ENCODE measurements at regions not wholly inside any gene's neighbourhood (a gene's known extent, or its start where the extent isn't known, plus 50 kb on each side); places are given as distances from the start of the nearest gene placed in this dataset.

DNA sequence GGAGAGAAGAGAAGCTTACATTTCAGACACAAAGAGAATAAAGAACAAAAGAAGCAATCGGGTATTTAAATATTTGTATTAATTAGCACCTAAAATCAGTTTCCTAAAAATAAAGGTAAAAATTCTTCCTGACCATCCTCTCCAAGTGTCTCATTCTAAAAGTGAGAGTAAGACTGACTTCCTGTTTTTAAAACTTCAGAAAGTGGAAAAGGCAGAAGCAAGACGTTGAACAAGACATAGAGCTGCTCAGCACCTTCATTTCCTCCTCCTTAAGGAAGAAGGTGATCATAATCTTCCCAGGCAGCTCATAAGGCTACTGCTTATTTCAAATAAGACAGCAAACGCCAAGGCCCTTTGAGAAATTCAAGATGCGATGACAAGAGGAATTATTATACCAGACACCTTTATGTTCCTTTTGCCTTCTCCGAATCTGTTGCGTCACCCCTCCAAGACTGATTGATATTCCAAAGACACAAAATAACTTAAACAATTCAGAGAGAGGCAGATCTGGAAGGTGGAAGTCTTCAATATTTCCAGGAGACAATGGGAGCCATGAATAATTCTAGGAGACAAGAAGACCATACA, 238.8 kb upstream of the TLE3 start:
- Histone ChIP-seq H3K36me3 (ENCODE audit: control insufficient read depth, low read length) (no peaks in the 10 kb centered on the region), H3F3A (ENCODE audit: control insufficient read depth, insufficient read depth) (no peaks in the 10 kb centered on the region), H3K27ac (ENCODE audit: low read depth, low read length) (no peak overlapping the region), H3K9me2 (replicated peaks; ENCODE audit: control insufficient read depth, low read length) (no peaks in the 10 kb centered on the region), H3K4me1 (ENCODE audit: control insufficient read depth, low read length) (peaks cover 12% of the 10 kb centered on the region), H3K4me3 (ENCODE audit: low read length) (no peak overlapping the region), H3K79me2 (ENCODE audit: control insufficient read depth, low read length) (no peaks in the 10 kb centered on the region), H3K27me3 (ENCODE audit: control insufficient read depth, low read length) (no peaks in the 10 kb centered on the region), H4K20me1 (ENCODE audit: control insufficient read depth, insufficient read depth, low read depth, low read length) (no peaks in the 10 kb centered on the region), H3K4me2 (ENCODE audit: low read length) (peak overlapping the region; percentile 33), H3K9me3 (ENCODE audit: control insufficient read depth, insufficient read depth, low read length) (no peaks in the 10 kb centered on the region)
- TF ChIP-seq, protein P1, sequence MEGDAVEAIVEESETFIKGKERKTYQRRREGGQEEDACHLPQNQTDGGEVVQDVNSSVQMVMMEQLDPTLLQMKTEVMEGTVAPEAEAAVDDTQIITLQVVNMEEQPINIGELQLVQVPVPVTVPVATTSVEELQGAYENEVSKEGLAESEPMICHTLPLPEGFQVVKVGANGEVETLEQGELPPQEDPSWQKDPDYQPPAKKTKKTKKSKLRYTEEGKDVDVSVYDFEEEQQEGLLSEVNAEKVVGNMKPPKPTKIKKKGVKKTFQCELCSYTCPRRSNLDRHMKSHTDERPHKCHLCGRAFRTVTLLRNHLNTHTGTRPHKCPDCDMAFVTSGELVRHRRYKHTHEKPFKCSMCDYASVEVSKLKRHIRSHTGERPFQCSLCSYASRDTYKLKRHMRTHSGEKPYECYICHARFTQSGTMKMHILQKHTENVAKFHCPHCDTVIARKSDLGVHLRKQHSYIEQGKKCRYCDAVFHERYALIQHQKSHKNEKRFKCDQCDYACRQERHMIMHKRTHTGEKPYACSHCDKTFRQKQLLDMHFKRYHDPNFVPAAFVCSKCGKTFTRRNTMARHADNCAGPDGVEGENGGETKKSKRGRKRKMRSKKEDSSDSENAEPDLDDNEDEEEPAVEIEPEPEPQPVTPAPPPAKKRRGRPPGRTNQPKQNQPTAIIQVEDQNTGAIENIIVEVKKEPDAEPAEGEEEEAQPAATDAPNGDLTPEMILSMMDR (IDR thresholded peaks at IDR 0.05; ENCODE audit: low read depth, low read length, poor library complexity, severe bottlenecking): no peak
- TF ChIP-seq EZH2phosphoT487 (IDR thresholded peaks at IDR 0.05; ENCODE audit: borderline replicate concordance, low read length): no peak

DNA sequence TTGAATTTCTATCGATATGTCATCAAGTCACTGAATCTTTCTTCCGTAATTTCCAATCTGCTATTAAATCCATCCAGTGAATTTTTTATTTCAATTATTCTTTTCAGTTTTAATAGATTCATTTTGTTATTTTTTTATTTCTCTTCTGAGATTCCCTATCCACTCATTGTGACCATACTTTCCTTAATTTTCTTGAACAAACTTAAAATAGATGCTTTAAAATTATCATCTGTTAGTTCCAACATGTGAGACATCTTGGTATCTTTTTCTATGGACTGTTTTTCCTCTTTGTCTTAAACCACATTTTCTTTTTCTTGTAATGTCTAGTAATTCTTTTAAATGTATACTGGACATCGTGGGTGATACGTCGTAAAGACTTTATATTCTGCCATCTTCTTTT, 236.6 kb upstream of the TLE3 start:
- Histone ChIP-seq H3F3A (ENCODE audit: control insufficient read depth, insufficient read depth) (no peaks in the 10 kb centered on the region), H3K4me2 (ENCODE audit: low read length) (no peak overlapping the region), H3K27me3 (ENCODE audit: control insufficient read depth, low read length) (no peaks in the 10 kb centered on the region), H3K79me2 (ENCODE audit: control insufficient read depth, low read length) (no peaks in the 10 kb centered on the region), H3K36me3 (ENCODE audit: control insufficient read depth, low read length) (no peaks in the 10 kb centered on the region), H3K4me1 (ENCODE audit: control insufficient read depth, low read length) (peaks cover 29% of the 10 kb centered on the region), H3K9me3 (ENCODE audit: control insufficient read depth, insufficient read depth, low read length) (peaks cover 3% of the 10 kb centered on the region; the same call in 1 of the 2 replicates), H4K20me1 (ENCODE audit: control insufficient read depth, insufficient read depth, low read depth, low read length) (no peaks in the 10 kb centered on the region), H3K9me2 (replicated peaks; ENCODE audit: control insufficient read depth, low read length) (no peaks in the 10 kb centered on the region), H3K27ac (ENCODE audit: low read depth, low read length) (no peak overlapping the region), H3K4me3 (ENCODE audit: low read length) (no peak overlapping the region)
- no peak for TF ChIP-seq EZH2phosphoT487 (IDR thresholded peaks at IDR 0.05; ENCODE audit: borderline replicate concordance, low read length)
- TF ChIP-seq, protein P1 (IDR thresholded peaks at IDR 0.05; ENCODE audit: low read depth, low read length, poor library complexity, severe bottlenecking): no peak

DNA sequence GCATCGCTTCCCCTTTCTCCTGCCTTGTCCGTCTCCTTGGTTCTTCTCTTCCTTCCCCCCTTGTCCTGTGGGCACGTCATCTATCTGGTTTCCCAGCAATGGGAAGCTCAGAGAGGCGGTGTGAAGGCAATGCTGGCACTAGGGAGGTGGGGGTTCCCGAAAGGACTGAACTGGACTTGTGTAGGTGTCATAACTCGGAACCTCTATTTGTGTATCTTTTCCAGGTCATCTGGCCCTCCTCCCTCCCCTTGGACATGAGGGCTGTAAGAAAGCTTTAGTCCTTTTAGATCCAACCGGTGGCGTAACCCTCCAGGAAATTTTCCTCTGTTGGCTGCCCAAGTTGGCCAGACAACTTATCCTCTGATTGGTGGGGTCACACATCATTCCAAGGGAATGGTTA, 231.5 kb upstream of the TLE3 start:
- Histone ChIP-seq H3K4me2 (ENCODE audit: low read length) (no peak overlapping the region), H3K36me3 (ENCODE audit: control insufficient read depth, low read length) (no peaks in the 10 kb centered on the region), H3K79me2 (ENCODE audit: control insufficient read depth, low read length) (no peaks in the 10 kb centered on the region), H4K20me1 (ENCODE audit: control insufficient read depth, insufficient read depth, low read depth, low read length) (no peaks in the 10 kb centered on the region), H3K9me3 (ENCODE audit: control insufficient read depth, insufficient read depth, low read length) (peaks cover 3% of the 10 kb centered on the region; the same call in 1 of the 2 replicates), H3K4me3 (ENCODE audit: low read length) (no peak overlapping the region), H3K27ac (ENCODE audit: low read depth, low read length) (no peak overlapping the region), H3K27me3 (ENCODE audit: control insufficient read depth, low read length) (no peaks in the 10 kb centered on the region), H3K4me1 (ENCODE audit: control insufficient read depth, low read length) (peaks cover 55% of the 10 kb centered on the region), H3K9me2 (replicated peaks; ENCODE audit: control insufficient read depth, low read length) (no peaks in the 10 kb centered on the region), H3F3A (ENCODE audit: control insufficient read depth, insufficient read depth) (no peaks in the 10 kb centered on the region)
- TF ChIP-seq, protein P1 (IDR thresholded peaks at IDR 0.05; ENCODE audit: low read depth, low read length, poor library complexity, severe bottlenecking): no peak
- no peak for TF ChIP-seq EZH2phosphoT487 (IDR thresholded peaks at IDR 0.05; ENCODE audit: borderline replicate concordance, low read length)
